Activated naive CD4-positive, alpha-beta T cell treated with anti-CD3 and anti-CD28 coated beads, Interleukin-2, amount 50 U/mL, for 16 hours (primary cell): ENCODE measurements at regions not wholly inside any gene's neighbourhood (a gene's known extent, or its start where the extent isn't known, plus 50 kb on each side); places are given as distances from the start of the nearest gene placed in this dataset.
"Not testable (repeated sequence)": the region's sequence is repeated elsewhere in the genome, so short reads cannot be mapped to it uniquely, and the experiment has no call there.

Experiments
- DNase-seq: peaks from one replicate; pipeline ENCODE4 v3.0.0-alpha.2; 2020

DNA sequence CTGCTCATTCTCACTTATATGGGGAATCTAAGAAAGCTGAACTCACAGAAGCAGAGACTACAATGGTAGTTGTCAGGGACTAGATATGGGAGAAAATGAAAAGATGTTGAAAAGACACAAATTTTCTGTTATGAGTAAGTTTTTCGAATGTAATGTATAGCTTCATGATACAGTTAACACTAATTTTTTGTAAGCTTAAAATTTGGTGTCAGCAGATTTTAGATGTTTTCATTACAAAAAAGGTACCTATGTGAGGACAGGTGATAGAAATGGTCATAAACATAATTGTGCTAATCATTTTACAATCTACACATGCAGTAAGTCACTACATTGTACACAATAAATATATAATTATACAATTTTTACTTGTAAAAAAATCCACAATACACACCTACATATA, 286.6 kb downstream of the ZNF33B start:
- DNase-seq, result no peak

DNA sequence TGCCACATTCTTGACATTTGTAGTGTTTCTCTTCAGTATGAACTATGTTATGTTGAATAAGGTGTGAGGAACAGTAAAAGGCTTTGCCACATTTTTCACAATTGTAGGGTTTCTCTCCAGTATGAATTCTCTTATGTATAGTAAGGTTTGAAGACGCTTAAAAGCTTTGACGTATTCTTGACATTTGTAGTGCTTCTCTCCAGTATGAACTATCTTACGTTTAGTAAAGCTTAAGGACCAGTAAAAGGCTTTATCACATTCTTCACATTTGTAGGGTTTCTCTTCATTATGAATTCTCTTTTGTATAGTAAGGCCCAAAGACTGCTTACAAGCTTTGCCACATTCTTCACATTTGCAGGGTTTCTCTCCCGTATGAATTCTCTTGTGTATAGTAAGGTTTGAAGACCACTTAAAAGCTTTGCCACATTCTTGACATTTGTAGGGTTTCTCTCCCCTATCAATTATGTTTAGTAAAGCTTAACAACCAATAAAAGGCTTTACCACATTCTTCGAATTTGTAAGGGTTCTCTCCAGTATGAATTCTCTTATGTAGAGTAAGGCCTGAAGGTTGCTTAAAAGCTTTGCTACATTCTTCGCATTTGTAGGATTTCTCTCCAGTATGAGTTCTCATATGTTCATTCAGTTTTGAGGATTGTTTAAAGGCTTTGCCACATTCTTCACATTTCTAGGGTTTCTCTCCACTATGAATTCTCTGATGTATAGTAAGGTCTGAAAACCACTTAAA, 301.6 kb downstream of the ZNF33B start:
- DNase-seq, result not testable (repeated sequence)

DNA sequence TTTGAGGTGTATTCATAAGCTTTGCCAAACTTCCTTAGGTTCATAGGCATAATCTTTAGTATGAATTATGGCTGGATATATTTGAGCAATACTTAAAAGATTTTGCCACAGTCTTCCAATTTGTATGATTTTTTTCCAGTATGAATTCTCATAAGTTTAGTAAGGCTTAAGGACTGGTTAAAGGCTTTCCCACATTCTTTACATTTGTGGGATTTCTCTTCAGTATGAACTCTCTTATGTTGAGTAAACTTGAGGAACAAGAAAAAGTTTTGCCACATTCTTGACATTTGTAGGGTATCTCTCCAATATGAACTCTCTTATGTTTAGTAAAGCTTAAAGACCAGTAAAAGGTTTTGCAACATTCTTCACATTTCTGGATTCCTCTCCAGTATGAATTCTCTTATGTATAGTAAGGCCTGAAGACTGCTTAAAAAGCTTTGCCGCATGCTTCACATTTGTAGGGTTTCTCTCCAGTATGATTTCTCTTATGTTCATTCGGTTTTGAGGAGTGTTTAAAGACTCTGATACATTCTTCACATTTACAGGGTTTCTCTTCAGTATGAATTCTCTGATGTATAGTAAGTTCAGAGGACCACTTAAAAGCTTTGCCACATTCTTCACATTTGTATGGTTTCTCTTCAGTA, 302.6 kb downstream of the ZNF33B start:
- not testable (repeated sequence) for DNase-seq

DNA sequence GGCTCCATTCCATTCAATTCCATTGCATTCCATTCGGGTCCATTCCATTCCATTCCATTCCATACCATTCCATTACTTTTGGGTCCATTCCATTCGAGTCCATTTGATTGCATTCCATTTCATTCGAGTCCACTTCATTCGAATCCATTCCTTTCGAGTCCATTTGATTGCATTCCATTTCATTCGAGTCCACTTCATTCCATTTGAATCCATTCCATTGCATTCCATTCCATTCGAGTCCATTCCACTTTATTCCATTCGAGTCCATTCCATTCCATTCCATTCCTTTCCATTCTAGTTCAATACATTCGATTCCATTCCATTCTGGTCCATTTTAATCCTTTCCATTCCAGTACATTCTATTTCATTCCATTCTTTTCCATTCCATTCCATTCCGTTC, 334.0 kb downstream of the ZNF33B start:
- DNase-seq, result no peak

DNA sequence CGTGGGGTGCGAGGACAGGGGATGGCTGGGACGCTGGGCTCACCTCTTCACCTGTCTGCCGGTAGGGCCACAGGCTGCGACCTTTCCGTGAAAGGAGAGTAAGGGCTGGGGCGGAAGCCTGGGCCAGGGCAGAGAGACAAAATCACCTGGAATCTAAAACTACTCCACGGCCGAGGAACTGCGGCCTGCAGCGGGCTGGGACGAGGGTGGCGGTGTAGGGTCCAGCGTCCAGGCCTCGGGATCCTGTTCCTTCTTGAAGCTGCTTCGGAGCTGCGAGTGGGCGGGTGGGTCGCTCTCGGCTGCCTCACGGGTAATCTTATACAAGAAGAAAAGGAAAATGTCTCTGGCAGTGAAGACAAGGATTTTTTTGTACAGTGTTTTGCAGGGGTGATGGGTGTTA, 356.5 kb downstream of the ZNF33B start:
- DNase-seq, result not testable (repeated sequence)

DNA sequence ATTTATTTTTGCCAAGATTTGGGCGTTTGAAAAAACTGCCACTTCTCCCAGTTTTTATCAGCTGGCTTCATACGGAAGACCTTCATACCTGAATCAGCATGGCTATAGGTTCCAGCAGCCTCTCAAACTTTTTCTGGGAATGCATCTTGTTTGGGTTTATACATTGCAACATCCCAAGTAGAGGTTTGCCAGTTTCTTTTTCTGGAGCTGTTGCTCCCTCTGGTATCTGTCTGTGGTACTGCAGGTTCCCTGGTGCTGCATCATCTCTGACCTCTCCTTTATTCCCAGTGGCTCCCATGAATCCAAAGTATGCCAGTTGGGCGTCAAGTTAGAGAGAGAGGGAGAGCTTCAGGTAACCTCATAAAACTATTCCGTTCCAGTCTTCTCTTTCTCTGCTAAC, 368.6 kb downstream of the ZNF33B start:
- not testable (repeated sequence) for DNase-seq

DNA sequence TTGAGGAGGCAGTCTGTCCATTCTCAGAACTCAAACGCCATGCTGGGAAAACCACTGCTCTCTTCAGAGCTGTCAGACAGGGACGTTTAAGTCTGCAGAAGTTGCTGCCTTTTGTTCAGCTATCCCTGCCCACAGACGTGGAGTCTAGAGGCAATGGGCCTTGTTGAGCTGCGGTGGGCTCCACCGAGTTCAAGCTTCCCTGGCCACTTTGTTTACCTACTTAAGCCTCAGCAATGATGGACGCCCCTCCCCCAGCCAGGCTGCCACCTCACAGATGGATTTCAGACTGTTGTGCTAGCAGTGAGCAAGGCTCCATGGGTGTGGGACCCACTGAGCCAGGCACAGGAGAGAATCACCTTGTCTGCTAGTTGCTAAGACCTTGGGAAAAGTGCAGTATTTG, 375.1 kb downstream of the ZNF33B start:
- DNase-seq, result not testable (repeated sequence)

DNA sequence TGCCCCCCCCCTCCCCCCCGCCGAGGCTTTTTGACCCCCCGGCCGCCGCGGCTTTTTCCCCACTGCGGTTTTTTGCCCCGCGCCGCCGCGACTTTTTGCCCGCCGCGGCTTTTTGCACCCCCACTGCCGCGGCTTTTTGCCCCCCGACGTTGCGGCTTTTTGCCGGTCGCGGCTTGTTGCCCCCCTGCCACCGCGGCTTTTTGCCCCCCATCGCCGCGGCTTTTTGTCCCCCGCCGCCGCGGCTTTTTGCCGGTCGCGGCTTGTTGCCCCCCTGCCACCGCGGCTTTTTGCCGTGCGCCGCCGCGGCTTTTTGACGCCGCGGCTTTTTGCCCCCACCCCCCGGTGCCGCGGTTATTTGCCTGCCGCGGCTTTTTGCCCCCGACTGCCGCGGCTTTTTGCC, 395.4 kb downstream of the ZNF33B start:
- DNase-seq, result not testable (repeated sequence)

DNA sequence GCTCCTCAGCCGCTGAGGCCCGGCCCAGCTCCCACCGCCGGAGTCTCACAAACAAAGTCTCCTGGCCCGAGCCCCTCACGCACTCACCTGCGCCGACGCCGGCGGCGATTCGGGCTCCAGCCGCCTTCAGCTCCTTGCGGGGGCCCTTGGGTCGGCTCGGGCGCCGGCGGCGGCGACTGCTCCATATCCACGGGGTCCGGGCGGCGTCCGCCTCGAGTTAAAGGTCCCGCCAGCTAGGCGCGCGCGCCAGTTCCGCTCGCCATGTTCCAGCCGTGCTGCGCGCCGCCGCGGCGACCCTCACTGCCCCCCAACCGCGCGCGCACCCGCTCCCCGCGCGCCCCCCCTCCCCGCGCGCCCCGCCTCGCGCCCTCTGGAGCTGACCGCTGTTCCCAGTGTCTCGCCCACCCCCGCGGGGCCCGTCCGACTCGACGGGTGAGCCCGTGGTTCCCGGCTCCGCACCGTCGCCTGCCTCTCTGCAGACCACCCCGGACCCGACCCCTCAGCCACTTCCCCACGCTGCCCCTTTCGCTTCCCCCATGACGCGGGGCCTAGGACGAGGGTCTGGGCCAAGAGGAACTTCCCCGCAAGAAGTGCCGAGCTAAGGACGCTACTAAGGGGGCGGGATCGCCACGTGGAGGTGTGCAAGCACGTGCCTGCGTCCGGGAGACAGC, 396.1 kb downstream of the ZNF33B start:
- DNase-seq, result no peak

DNA sequence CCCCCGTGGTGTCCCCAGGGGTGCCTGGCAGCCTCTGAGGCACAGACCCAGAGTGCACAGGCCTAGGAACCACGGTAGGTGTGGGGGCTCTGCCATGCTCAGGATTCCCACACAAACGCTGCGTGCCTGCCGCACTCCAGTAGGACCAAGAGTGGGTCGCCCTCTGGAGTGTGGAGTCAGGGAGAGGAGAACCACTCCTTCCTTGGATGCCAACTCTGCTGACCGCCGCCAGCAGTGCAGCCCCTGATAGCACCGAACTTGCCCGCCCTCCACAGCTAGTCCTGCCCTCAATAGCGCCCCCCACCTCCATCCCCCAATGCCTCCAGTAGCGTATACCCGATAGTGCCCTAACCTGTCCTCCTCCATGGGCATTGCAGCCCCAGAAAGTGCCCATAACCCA, 402.0 kb downstream of the ZNF33B start:
- DNase-seq, result not testable (repeated sequence)

DNA sequence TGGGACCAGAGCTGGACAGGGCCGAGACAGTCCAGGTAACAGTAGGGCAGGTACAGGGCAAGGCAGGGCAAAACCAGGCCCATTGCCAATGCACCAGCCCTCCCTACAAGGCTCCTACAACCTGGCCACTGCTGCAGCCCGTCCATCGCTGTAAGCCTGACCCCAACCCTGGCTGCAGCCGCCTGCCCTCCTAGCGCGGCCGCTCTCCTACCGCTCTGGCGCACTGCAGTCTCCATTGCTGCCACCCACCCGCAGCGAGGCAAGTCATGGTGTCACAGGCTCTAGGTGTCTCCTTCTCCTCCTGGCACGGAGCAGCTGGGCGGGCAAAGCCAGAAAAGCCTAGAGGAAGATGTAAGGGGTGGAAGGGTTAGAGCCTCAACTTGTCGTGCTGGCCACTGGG, 402.6 kb downstream of the ZNF33B start:
- DNase-seq, result not testable (repeated sequence)

DNA sequence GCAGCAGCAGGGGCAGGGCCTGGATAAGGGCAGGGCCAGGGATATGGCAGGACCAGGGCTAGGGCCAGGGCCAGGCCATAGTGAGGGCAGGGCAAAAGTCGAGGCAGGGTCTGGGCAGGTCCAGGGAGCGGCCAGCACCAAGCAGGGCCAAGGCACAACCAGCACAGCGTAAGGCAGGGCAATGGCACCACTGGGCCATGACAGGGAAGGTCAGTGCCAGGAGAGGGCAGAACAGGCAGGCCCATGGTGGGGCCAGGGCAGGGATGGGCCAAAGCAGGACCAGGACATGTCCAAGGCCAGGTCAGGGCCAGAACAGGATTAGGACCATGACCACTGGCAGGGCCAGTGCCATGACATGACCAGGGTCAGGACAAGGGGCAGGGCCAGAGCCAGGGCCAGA, 403.1 kb downstream of the ZNF33B start:
- DNase-seq, result not testable (repeated sequence)

DNA sequence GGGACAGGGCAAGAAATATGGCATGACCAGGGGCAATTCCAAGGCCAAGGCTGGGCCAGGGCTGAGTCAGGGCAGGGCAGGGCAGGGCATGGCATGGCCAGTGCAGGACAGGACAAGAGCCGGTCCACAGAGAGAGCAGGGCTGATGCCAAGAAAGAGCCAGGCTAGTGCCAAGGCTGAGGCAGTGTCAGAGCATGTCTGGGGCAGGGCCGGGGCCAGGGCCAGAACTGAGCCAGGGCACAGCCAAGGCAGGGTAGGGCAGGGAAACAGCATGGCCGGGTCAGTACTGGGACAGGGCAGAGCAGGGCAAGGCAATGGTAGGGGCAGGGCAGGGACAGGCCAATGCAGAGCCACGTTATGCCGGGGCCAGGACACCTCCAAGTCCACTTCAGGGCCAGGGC, 403.9 kb downstream of the ZNF33B start:
- DNase-seq, result not testable (repeated sequence)

DNA sequence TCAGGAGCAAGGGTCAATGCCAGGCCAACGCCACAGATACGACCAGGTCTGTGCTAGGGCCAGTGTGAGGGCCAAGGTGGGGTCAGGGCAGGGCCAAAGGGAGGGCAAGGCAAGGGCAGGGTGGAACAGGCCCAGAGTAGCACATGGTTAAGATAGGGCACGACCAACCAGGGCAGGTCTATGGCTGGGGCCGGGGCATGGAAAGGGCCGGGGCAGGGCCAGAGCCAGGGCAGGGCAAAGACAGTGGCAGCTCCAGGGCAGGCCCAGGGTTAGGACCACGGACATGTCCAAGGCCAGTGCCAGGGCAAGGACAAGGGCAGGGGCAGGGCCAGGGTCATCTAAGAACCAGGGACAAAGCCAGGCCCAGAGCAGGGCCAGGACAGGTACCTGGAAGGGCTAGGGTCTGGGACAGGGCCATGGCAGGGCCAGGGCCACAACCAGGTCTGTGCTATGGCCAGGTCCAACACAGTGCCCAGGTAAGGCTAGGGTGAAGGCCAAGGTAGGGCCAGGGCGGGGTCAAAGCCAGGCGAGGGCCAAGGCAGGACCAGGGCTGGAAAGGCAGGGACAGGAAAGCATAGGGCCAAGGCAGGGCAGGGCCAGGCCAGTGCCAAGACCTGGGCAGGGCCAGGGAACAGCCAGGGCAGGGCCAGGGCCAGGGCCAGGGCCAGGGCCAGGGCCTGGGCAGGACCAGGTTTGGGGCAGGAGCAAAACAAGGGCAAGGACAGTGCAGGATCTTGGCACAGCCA, 404.7 kb downstream of the ZNF33B start:
- DNase-seq, result not testable (repeated sequence)

DNA sequence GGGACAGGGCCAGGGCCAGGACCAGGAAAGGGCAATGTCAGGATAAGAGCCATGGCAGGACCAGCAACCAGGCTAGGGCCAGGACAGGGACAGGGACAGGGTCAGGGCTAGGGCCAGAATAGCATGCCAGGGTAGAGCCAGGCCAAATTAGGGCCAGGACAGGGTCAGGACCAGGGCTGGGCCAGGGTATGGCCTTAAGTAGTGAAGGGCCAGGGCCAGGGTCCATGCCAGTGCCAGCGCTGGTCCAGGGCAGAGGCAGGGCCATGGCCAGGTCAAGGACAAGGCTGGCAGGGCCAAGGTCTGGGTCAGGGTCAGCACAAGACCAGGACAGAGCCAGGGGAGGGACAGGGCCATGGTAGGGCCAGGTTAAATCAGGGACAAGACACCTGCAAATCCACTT, 405.4 kb downstream of the ZNF33B start:
- not testable (repeated sequence) for DNase-seq

DNA sequence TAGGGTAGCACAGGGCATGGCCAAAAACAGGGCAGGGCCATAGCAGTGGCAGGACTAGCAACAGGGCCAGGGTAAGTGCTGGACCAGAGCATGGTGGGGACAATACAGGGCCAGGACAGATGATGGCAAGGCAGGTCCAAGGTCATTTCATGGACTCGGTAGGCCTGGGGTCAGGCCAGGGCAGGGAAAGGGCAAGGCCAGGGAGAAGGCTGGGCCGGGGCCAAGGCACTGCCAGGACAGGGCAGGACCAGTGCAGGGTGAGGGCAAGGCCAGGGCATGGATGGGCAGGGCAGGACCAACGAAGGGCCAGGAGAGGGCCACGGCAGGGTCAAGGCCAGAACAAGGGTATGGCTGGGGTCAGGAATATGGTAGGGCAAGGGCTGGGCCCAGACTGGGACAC, 407.6 kb downstream of the ZNF33B start:
- DNase-seq, result not testable (repeated sequence)

DNA sequence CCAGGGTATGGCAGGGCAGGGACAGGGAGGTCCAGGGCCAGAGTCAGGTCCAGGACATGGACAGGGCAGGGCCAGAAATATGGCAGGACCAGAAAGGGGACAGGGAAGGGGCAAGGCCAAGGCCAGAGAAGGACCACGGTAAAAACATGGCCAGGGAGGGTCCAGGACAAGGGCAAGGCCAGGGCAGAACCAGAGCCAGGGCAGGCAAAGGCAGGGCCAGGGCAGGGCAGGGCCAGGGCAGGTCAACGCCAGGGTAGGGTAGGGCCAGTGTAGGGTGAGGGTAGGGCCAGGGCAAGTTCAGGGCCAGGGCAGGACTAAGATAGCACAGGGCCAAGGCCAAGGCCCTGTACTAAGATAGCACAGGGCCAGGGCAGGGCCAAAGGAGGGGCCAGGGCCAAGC, 408.3 kb downstream of the ZNF33B start:
- DNase-seq, result not testable (repeated sequence)

DNA sequence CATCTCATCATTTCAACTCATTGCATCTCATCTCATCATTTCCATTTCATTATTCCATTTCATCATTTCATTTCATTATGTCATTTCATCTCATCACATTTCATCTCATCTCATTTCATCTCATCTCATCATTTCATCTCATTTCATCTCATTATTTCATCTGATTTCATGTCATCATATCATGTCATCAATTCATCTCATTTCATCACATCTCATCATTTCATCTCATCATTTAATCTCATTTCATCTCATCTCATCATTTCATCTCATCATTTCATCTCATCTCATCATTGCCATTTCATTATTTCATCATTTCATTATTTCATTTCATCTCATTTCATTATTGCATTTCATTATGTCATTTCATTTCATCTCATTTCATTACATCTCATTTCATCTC, 410.5 kb downstream of the ZNF33B start:
- DNase-seq, result not testable (repeated sequence)

DNA sequence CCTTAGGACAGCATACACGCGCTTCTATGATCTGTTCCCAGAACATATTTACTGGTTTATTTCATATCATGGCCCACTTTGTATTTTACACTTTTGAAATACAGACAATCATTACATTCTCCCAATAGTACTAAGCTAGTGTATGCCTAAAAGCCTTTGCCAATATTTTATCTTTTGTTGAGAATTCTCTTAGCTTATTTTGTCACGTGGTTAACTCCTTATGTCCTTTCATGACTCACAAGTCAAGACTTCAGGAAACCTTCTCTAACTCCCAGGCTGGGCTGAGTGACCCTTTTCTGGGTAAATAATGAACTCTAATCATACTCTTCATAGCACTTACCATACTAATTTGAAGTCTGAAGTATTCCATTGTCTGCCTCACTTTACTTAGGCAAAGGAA, 444.8 kb downstream of the ZNF33B start:
- DNase-seq, result not testable (repeated sequence)

DNA sequence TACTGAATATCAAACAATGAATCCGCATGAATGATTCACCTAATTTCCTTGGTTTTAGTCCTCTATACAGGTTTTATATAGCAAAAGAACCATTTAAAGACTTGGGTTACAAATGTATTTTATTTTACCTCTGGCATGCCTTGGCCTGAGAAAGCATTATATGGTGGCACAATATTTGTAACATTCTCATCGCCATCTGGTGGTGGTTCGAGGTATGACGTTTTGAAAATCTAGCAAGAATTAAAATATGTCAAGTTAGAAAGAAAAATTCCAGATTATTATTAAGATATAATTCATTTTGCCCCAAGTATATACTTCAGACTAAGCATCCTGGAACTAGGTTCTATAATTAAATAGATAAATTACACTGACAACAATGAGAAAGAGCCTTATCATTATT, 445.9 kb downstream of the ZNF33B start:
- peak; percentile 20 for DNase-seq

DNA sequence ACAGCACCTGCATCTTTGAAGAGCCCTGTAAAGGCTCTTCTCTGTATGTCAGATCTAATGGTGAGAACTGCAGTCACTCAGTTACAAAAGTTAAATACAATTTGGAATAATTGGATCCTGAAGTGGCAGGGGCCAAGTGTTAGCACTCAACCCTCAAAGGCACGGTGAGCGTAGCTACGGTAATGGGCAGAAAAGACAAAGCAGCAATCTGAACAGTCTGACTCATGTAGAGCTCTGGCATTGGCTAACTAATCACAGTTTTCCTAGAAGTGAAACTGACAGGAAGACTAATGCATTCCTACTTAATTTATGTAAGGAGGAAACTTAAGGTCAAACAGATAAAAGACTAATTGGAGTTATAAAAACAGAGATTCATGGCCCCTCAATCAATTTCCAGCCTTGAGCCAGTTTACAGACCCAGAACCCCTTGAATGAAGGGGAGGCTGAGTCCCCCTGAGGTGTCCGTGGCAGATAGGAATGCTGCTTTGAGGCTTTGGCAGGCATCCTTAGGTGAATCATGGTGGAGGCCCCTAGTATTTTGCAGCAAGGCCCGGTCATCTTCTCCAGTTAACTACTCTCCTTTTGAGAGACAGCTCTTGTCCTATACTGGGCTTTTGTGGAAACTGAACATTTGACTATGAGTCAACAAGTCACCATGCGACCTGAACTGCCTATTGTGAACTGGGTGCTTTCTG, 450.7 kb downstream of the ZNF33B start:
- not testable (repeated sequence) for DNase-seq
